GM21423 (cell line): ENCODE measurements at regions not wholly inside any gene's neighbourhood (a gene's known extent, or its start where the extent isn't known, plus 50 kb on each side); places are given as distances from the start of the nearest gene placed in this dataset.

Experiments used
- ATAC-seq: cut with Tn5 transposase; IDR thresholded peaks from one replicate; pipeline ENCODE4 v1.9.1; 2021; ENCODE audit warnings: mild to moderate bottlenecking, moderate library complexity; ENCODE audit not compliant: unreplicated experiment

- no peak for ATAC-seq
Measured at GRCh38 chr10:107474650-107475049, 310.1 kb upstream of the SORCS1 start.

GRCh38 chr10:107473225-107473624 is 308.7 kb upstream of the SORCS1 start:
- no peak for ATAC-seq

GRCh38 chr10:107471911-107472310 is 307.4 kb upstream of the SORCS1 start:
- ATAC-seq = no peak

- ATAC-seq = no peak
Measured at GRCh38 chr10:107453561-107453960, 289.1 kb upstream of the SORCS1 start.

- ATAC-seq = peak; percentile 57
Measured at GRCh38 chr10:107451047-107451446, 286.5 kb upstream of the SORCS1 start.

GRCh38 chr10:107450056-107450455 is 285.6 kb upstream of the SORCS1 start:
- peak; percentile 64 for ATAC-seq

- ATAC-seq = no peak
Measured at GRCh38 chr10:107444443-107444842, 279.9 kb upstream of the SORCS1 start.

GRCh38 chr10:107443813-107444212 is 279.3 kb upstream of the SORCS1 start:
- no peak for ATAC-seq

GRCh38 chr10:107443326-107443725 is 278.8 kb upstream of the SORCS1 start:
- no peak for ATAC-seq

- ATAC-seq = peak; percentile 90
Measured at GRCh38 chr10:107442035-107442505, 277.6 kb upstream of the SORCS1 start.

GRCh38 chr10:107440741-107441140 is 276.2 kb upstream of the SORCS1 start:
- no peak for ATAC-seq

- ATAC-seq = no peak
Measured at GRCh38 chr10:107437921-107438320, 273.4 kb upstream of the SORCS1 start.

GRCh38 chr10:107436568-107436967 is 272.1 kb upstream of the SORCS1 start:
- no peak for ATAC-seq

- ATAC-seq = no peak
Measured at GRCh38 chr10:107434854-107435253, 270.3 kb upstream of the SORCS1 start.

GRCh38 chr10:107434201-107434600 is 269.7 kb upstream of the SORCS1 start:
- ATAC-seq = no peak

GRCh38 chr10:107433605-107434004 is 269.1 kb upstream of the SORCS1 start:
- no peak for ATAC-seq

GRCh38 chr10:107430446-107430845 is 265.9 kb upstream of the SORCS1 start:
- ATAC-seq = no peak

GRCh38 chr10:107427016-107427415 is 262.5 kb upstream of the SORCS1 start:
- ATAC-seq = no peak

GRCh38 chr10:107425931-107426553 is 261.5 kb upstream of the SORCS1 start:
- ATAC-seq = peak; percentile 46

GRCh38 chr10:107424628-107425027 is 260.1 kb upstream of the SORCS1 start:
- ATAC-seq = no peak

GRCh38 chr10:107423903-107424302 is 259.4 kb upstream of the SORCS1 start:
- ATAC-seq = no peak

GRCh38 chr10:107422681-107423080 is 258.2 kb upstream of the SORCS1 start:
- no peak for ATAC-seq

GRCh38 chr10:107420196-107420595 is 255.7 kb upstream of the SORCS1 start:
- ATAC-seq = no peak
